ENCODE measurements at regions not wholly inside any gene's neighbourhood (a gene's known extent, or its start where the extent isn't known, plus 50 kb on each side); places are given as distances from the start of the nearest gene placed in this dataset.

- Histone ChIP-seq H3K79me2 (ENCODE audit: insufficient read depth, low read length) (no peaks in the 10 kb centered on the region), H3K9ac (ENCODE audit: insufficient read depth, low read depth, low read length) (no peak overlapping the region), H3K27me3 (ENCODE audit: control insufficient read depth in 1 of 2, insufficient read depth in 2 of 2, low read length in 2 of 2) (no peaks in the 10 kb centered on the region), H3K4me2 (ENCODE audit: low read depth, low read length) (no peak overlapping the region), H3K4me1 (ENCODE audit: insufficient read depth, low read length) (0 out of 2 replicates have a peak, but pooled peaks cover 11% of the 10 kb centered on the region), H2AFZ (ENCODE audit: low read length) (no peak overlapping the region), H3K9me3 (ENCODE audit: low read length) (no peaks in the 10 kb centered on the region), H3K36me3 (replicated peaks in 1 of 2; ENCODE audit: control insufficient read depth in 1 of 2, insufficient read depth in 2 of 2, low read length in 2 of 2) (no peaks in the 10 kb centered on the region), H4K20me1 (ENCODE audit: insufficient read depth, low read length) (no peaks in the 10 kb centered on the region), H3K27ac (ENCODE audit: extremely low read length, insufficient read depth, low read length) (no peak overlapping the region), H3K4me3 (replicated peaks in 1 of 3; ENCODE audit: insufficient read depth in 1 of 3, low read depth in 2 of 3, low read length in 3 of 3) (no peak overlapping the region)
- ATAC-seq (no peak), FAIRE-seq (no peak), DNase-seq (ENCODE audit: low spot score) (no peak)
- 0% methylated on average over 4 of the region's 4 CpGs for WGBS (ENCODE audit: low lambda C conversion rate)
- TF ChIP-seq, protein P1, sequence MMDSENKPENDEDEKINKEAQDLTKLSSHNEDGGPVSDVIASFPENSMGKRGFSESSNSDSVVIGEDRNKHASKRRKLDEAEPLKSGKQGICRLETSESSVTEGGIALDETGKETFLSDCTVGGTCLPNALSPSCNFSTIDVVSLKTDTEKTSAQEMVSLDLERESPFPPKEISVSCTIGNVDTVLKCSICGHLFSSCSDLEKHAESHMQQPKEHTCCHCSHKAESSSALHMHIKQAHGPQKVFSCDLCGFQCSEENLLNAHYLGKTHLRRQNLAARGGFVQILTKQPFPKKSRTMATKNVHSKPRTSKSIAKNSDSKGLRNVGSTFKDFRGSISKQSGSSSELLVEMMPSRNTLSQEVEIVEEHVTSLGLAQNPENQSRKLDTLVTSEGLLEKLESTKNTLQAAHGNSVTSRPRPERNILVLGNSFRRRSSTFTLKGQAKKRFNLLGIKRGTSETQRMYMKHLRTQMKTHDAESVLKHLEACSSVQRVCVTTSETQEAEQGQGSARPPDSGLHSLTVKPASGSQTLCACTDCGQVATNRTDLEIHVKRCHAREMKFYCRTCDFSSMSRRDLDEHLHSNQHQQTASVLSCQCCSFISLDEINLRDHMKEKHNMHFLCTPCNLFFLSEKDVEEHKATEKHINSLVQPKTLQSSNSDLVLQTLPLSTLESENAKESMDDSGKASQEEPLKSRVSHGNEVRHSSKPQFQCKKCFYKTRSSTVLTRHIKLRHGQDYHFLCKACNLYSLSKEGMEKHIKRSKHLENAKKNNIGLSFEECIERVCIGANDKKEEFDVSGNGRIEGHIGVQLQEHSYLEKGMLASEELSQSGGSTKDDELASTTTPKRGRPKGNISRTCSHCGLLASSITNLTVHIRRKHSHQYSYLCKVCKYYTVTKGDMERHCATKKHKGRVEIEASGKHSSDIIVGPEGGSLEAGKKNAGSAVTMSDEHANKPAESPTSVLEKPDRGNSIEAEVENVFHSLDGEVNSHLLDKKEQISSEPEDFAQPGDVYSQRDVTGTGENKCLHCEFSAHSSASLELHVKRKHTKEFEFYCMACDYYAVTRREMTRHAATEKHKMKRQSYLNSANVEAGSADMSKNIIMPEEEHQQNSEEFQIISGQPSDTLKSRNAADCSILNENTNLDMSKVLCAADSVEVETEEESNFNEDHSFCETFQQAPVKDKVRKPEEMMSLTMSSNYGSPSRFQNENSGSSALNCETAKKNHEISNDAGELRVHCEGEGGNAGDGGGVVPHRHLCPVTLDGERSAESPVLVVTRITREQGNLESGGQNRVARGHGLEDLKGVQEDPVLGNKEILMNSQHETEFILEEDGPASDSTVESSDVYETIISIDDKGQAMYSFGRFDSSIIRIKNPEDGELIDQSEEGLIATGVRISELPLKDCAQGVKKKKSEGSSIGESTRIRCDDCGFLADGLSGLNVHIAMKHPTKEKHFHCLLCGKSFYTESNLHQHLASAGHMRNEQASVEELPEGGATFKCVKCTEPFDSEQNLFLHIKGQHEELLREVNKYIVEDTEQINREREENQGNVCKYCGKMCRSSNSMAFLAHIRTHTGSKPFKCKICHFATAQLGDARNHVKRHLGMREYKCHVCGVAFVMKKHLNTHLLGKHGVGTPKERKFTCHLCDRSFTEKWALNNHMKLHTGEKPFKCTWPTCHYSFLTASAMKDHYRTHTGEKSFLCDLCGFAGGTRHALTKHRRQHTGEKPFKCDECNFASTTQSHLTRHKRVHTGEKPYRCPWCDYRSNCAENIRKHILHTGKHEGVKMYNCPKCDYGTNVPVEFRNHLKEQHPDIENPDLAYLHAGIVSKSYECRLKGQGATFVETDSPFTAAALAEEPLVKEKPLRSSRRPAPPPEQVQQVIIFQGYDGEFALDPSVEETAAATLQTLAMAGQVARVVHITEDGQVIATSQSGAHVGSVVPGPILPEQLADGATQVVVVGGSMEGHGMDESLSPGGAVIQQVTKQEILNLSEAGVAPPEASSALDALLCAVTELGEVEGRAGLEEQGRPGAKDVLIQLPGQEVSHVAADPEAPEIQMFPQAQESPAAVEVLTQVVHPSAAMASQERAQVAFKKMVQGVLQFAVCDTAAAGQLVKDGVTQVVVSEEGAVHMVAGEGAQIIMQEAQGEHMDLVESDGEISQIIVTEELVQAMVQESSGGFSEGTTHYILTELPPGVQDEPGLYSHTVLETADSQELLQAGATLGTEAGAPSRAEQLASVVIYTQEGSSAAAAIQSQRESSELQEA (CRISPR knock-in tag; IDR thresholded peaks at IDR 0.05; ENCODE audit: not compliant biosample characterization), result no peak
- TF ChIP-seq ZFAT (CRISPR knock-in tag; conservative IDR thresholded peaks at IDR 0.05), result no peak
- TF ChIP-seq JARID2 (CRISPR knock-in tag; IDR thresholded peaks at IDR 0.05; ENCODE audit: insufficient replicate concordance), result no peak
- TF ChIP-seq, protein P2, sequence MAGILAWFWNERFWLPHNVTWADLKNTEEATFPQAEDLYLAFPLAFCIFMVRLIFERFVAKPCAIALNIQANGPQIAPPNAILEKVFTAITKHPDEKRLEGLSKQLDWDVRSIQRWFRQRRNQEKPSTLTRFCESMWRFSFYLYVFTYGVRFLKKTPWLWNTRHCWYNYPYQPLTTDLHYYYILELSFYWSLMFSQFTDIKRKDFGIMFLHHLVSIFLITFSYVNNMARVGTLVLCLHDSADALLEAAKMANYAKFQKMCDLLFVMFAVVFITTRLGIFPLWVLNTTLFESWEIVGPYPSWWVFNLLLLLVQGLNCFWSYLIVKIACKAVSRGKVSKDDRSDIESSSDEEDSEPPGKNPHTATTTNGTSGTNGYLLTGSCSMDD (CRISPR knock-in tag; IDR thresholded peaks at IDR 0.05), result no peak
- TF ChIP-seq ZNF331 (CRISPR knock-in tag; IDR thresholded peaks at IDR 0.05), result no peak
- no peak for TF ChIP-seq BCL6 (CRISPR knock-in tag; IDR thresholded peaks at IDR 0.05)
- TF ChIP-seq SALL1 (CRISPR knock-in tag; IDR thresholded peaks at IDR 0.05), result no peak
- TF ChIP-seq TRAFD1 (CRISPR knock-in tag; IDR thresholded peaks at IDR 0.05; ENCODE audit: borderline replicate concordance), result no peak
- TF ChIP-seq PLRG1 (conservative IDR thresholded peaks at IDR 0.05), result no peak
- CTCF ChIA-PET (ENCODE audit: low intra/inter-chr PET ratio, low total read pairs), result no interaction called here
- in situ Hi-C loops (cut with HindIII; ENCODE audit: extremely low pct_ligation_motif_present, low pct_unique_long_range_greater_than_20kb) (no loop called here), intact Hi-C loops (cut with micrococcal nuclease; ENCODE audit: unreplicated experiment) (no loop called here)
- POLR2A ChIA-PET, result no interaction called here
- BruUV-seq (replicated peaks), result no TSS peak
These were observed 247.6 kb downstream of the EMP1 start for GRCh38 chr12:13444076-13444475.

All from HepG2 (cell line).